ENCODE measurements at regions not wholly inside any gene's neighbourhood (a gene's known extent, or its start where the extent isn't known, plus 50 kb on each side); places are given as distances from the start of the nearest gene placed in this dataset.

- H3K4me3 ChIP-seq = no peak overlapping the region
Measured at GRCh38 chr9:126061575-126061974, 265.1 kb upstream of the MVB12B start.

GRCh38 chr9:126062158-126062886 is 264.3 kb upstream of the MVB12B start:
- no peak for DNase-seq (ENCODE audit: low read depth, low spot score)
- Histone ChIP-seq H3K27ac (no peak overlapping the region), H3K9me3 (ENCODE audit: low read depth, low read length) (no peaks in the 10 kb centered on the region), H3K36me3 (ENCODE audit: insufficient read depth, low read length) (no peaks in the 10 kb centered on the region), H3K4me3 (no peak overlapping the region), H3K9ac (ENCODE audit: insufficient read length) (no peak overlapping the region)
- no peak for TF ChIP-seq FOXP2 (optimal IDR thresholded peaks at IDR 0.05; ENCODE audit: control extremely low read depth, extremely low read length, insufficient read depth)
- no peak for TF ChIP-seq POLR2AphosphoS5 (IDR thresholded peaks at IDR 0.05; ENCODE audit: borderline replicate concordance, low read depth, low read length)
- no peak for TF ChIP-seq EZH2 (IDR thresholded peaks at IDR 0.05)

More at GRCh38 chr9:126061575-126061974, 265.1 kb upstream of the MVB12B start:
- Histone ChIP-seq H3K9me3 (ENCODE audit: low read depth, low read length) (no peaks in the 10 kb centered on the region), H3K27ac (no peak overlapping the region), H3K9ac (ENCODE audit: insufficient read length) (no peak overlapping the region), H3K36me3 (ENCODE audit: insufficient read depth, low read length) (no peaks in the 10 kb centered on the region)
- DNase-seq (ENCODE audit: low read depth, low spot score) = no peak
- TF ChIP-seq FOXP2 (optimal IDR thresholded peaks at IDR 0.05; ENCODE audit: control extremely low read depth, extremely low read length, insufficient read depth) (no peak), POLR2AphosphoS5 (IDR thresholded peaks at IDR 0.05; ENCODE audit: borderline replicate concordance, low read depth, low read length) (no peak), EZH2 (IDR thresholded peaks at IDR 0.05) (no peak)

GRCh38 chr9:126063326-126063725 is 263.3 kb upstream of the MVB12B start:
- H3K27ac ChIP-seq = no peak overlapping the region
- H3K4me3 ChIP-seq = no peak overlapping the region
- DNase-seq (ENCODE audit: low read depth, low spot score) = no peak
- TF ChIP-seq EZH2 (IDR thresholded peaks at IDR 0.05) (no peak), FOXP2 (optimal IDR thresholded peaks at IDR 0.05; ENCODE audit: control extremely low read depth, extremely low read length, insufficient read depth) (no peak), POLR2AphosphoS5 (IDR thresholded peaks at IDR 0.05; ENCODE audit: borderline replicate concordance, low read depth, low read length) (no peak)
- H3K9me3 ChIP-seq (ENCODE audit: low read depth, low read length) = no peaks in the 10 kb centered on the region
- no peaks in the 10 kb centered on the region for H3K36me3 ChIP-seq (ENCODE audit: insufficient read depth, low read length)
- H3K9ac ChIP-seq (ENCODE audit: insufficient read length) = no peak overlapping the region

DNA sequence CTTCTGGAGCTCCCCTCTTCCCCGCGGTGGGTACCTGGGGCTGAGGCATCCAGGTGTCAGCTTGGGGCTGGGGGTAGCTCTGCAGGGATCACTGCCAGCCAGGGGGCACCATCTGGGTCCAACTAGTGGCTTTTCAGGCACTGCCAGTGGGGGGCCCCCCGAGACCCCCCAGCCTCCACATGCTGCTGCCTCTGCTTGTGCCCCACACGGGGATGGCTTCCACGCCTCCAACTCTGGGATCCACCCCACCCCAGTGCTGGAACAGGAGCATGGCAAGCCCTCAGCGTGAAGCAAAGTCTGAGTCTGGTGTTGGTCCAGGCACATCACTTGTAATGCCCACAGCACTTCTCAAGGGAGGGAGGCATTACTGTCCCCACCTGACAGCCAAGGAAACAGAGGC is 260.5 kb upstream of the MVB12B start:
- H3K36me3 ChIP-seq (ENCODE audit: insufficient read depth, low read length) = no peaks in the 10 kb centered on the region
- H3K4me3 ChIP-seq = no peak overlapping the region
- TF ChIP-seq FOXP2 (optimal IDR thresholded peaks at IDR 0.05; ENCODE audit: control extremely low read depth, extremely low read length, insufficient read depth) (no peak), EZH2 (IDR thresholded peaks at IDR 0.05) (no peak)
- H3K9ac ChIP-seq (ENCODE audit: insufficient read length) = no peak overlapping the region
- H3K27ac ChIP-seq = no peak overlapping the region
- no peaks in the 10 kb centered on the region for H3K9me3 ChIP-seq (ENCODE audit: low read depth, low read length)
- no peak for DNase-seq (ENCODE audit: low read depth, low spot score)

GRCh38 chr9:126067031-126067734 is 259.4 kb upstream of the MVB12B start:
- H3K9me3 ChIP-seq (ENCODE audit: low read depth, low read length) = no peaks in the 10 kb centered on the region
- H3K36me3 ChIP-seq (ENCODE audit: insufficient read depth, low read length) = no peaks in the 10 kb centered on the region
- no peak overlapping the region for H3K4me3 ChIP-seq
- no peak overlapping the region for H3K27ac ChIP-seq
- no peak for DNase-seq (ENCODE audit: low read depth, low spot score)
- H3K9ac ChIP-seq (ENCODE audit: insufficient read length) = no peak overlapping the region
- TF ChIP-seq FOXP2 (optimal IDR thresholded peaks at IDR 0.05; ENCODE audit: control extremely low read depth, extremely low read length, insufficient read depth) (no peak), POLR2AphosphoS5 (IDR thresholded peaks at IDR 0.05; ENCODE audit: borderline replicate concordance, low read depth, low read length) (no peak), EZH2 (IDR thresholded peaks at IDR 0.05) (no peak)

- H3K36me3 ChIP-seq (ENCODE audit: insufficient read depth, low read length) = no peaks in the 10 kb centered on the region
- H3K9ac ChIP-seq (ENCODE audit: insufficient read length) = no peak overlapping the region
- H3K27ac ChIP-seq = no peak overlapping the region
- no peaks in the 10 kb centered on the region for H3K9me3 ChIP-seq (ENCODE audit: low read depth, low read length)
- no peak for TF ChIP-seq FOXP2 (optimal IDR thresholded peaks at IDR 0.05; ENCODE audit: control extremely low read depth, extremely low read length, insufficient read depth)
- TF ChIP-seq EZH2 (IDR thresholded peaks at IDR 0.05) = no peak
- no peak for TF ChIP-seq POLR2AphosphoS5 (IDR thresholded peaks at IDR 0.05; ENCODE audit: borderline replicate concordance, low read depth, low read length)
- H3K4me3 ChIP-seq = no peak overlapping the region
- no peak for DNase-seq (ENCODE audit: low read depth, low spot score)
Measured at GRCh38 chr9:126068534-126069230, 257.9 kb upstream of the MVB12B start.

DNA sequence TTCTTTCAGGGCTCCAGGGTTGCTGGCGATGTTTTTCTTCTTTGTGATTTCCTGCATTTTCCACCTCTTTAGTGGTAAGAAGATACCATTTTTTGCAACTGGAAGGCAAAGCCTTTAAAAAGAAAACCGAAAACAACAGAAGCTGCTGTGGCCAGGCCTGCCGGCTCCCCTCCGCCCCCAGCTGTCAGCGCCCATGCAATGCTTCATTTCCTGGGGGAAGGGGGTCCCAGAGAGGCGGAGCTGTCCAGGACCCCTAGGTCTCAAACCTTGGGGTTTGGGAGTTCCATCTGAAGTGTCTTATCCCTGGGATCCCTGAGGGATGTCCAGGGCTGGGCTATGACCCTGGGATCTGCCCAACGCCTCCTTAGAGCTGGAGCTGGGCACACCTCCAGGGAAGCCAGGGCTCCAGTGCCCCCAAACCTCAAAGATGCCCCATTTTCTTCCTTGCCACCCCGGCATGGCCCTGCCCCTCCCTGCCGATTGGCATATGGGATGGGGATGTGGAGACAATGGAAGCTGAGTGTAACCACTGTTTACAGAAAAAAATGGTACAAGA is 257.2 kb upstream of the MVB12B start:
- H3K36me3 ChIP-seq (ENCODE audit: insufficient read depth, low read length) = no peaks in the 10 kb centered on the region
- H3K9ac ChIP-seq (ENCODE audit: insufficient read length) = no peak overlapping the region
- H3K9me3 ChIP-seq (ENCODE audit: low read depth, low read length) = no peaks in the 10 kb centered on the region
- DNase-seq (ENCODE audit: low read depth, low spot score) = no peak
- TF ChIP-seq EZH2 (IDR thresholded peaks at IDR 0.05) (no peak), POLR2AphosphoS5 (IDR thresholded peaks at IDR 0.05; ENCODE audit: borderline replicate concordance, low read depth, low read length) (no peak), FOXP2 (optimal IDR thresholded peaks at IDR 0.05; ENCODE audit: control extremely low read depth, extremely low read length, insufficient read depth) (no peak)
- no peak overlapping the region for H3K4me3 ChIP-seq
- H3K27ac ChIP-seq = no peak overlapping the region

GRCh38 chr9:126070058-126070655 is 256.5 kb upstream of the MVB12B start:
- H3K9me3 ChIP-seq (ENCODE audit: low read depth, low read length) = no peaks in the 10 kb centered on the region
- H3K27ac ChIP-seq = no peak overlapping the region
- H3K4me3 ChIP-seq = no peak overlapping the region
- TF ChIP-seq POLR2AphosphoS5 (IDR thresholded peaks at IDR 0.05; ENCODE audit: borderline replicate concordance, low read depth, low read length) = no peak
- no peak for TF ChIP-seq FOXP2 (optimal IDR thresholded peaks at IDR 0.05; ENCODE audit: control extremely low read depth, extremely low read length, insufficient read depth)
- TF ChIP-seq EZH2 (IDR thresholded peaks at IDR 0.05) = no peak
- no peak overlapping the region for H3K9ac ChIP-seq (ENCODE audit: insufficient read length)
- DNase-seq (ENCODE audit: low read depth, low spot score) = no peak
- no peaks in the 10 kb centered on the region for H3K36me3 ChIP-seq (ENCODE audit: insufficient read depth, low read length)

Measured in SK-N-MC (cell line).